GM12892 (cell line): ENCODE measurements at regions not wholly inside any gene's neighbourhood (a gene's known extent, or its start where the extent isn't known, plus 50 kb on each side); places are given as distances from the start of the nearest gene placed in this dataset.

Experiments used
- POLR2A ChIP-seq: IDR thresholded peaks from 2 replicates; pipeline ENCODE4 v1.6.1; 2011; ENCODE audit warnings: low read depth, low read length, control low read depth
- POLR2AphosphoS5 ChIP-seq: IDR thresholded peaks from 2 replicates; pipeline ENCODE4 v1.6.1; 2011; ENCODE audit warnings: low read depth, low read length, control low read depth

DNA sequence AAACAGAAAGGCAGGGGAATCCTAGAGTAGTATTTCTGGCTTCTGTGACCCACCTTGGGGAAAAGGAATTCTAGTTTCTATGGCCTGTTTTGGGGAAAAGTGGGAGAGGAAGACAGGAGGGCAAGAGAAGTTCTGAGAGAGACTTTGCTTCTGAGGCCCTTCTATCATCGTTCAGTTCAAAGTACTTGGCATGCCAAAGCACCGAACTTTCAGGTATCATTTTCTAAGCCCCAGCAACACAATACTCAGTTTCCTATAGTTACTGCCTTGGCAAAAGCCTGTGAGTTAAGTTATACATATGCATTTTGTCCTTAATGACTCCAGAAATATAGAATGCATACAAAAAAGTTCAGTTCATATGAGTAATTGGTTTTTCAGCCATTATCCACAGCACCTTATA is 74.1 kb upstream of the CHD2 start:
- TF ChIP-seq POLR2A (no peak), POLR2AphosphoS5 (no peak)
